SK-N-SH (cell line): ENCODE measurements at regions not wholly inside any gene's neighbourhood (a gene's known extent, or its start where the extent isn't known, plus 50 kb on each side); places are given as distances from the start of the nearest gene placed in this dataset.

Experiments used
- EP300 ChIP-seq, 2 experiments: IDR thresholded peaks; 2 replicates each; pipeline versions ENCODE4 v1.4.0 to v1.6.1; 2012; ENCODE audit warnings: borderline replicate concordance in 1 of 2, low read depth in 1 of 2, low read length in 1 of 2
- EZH2phosphoT487 ChIP-seq: fragments of 200-600 bp; sonication (generic); IDR thresholded peaks from 2 replicates; pipeline ENCODE4 v1.6.1; 2017; ENCODE audit warnings: low read depth, mixed run types, mild to moderate bottlenecking, antibody characterized with exemption, moderate library complexity, borderline replicate concordance
- JUND ChIP-seq: IDR thresholded peaks from 2 replicates; pipeline ENCODE4 v1.4.0; 2012
- POLR2AphosphoS5 ChIP-seq: IDR thresholded peaks from 2 replicates; pipeline ENCODE4 v1.6.1; 2012; ENCODE audit warnings: low read depth, low read length
- RAD21 ChIP-seq: IDR thresholded peaks from 2 replicates; pipeline ENCODE4 v1.6.1; 2012; ENCODE audit warnings: mild to moderate bottlenecking, low read length
- TF ChIP-seq, protein P1 (sequence below): IDR thresholded peaks from 2 replicates; pipeline ENCODE4 v1.6.1; 2012; ENCODE audit warnings: mild to moderate bottlenecking, low read depth, low read length, moderate library complexity
- TF ChIP-seq, protein P2 (sequence below): fragments of 200-600 bp; sonication (generic); IDR thresholded peaks from 2 replicates; pipeline ENCODE4 v1.6.1; 2017; ENCODE audit warnings: antibody characterized with exemption, mild to moderate bottlenecking, moderate library complexity

- TF ChIP-seq EP300 (IDR thresholded peaks at IDR 0.05; ENCODE audit: borderline replicate concordance in 1 of 2, low read depth in 1 of 2, low read length in 1 of 2) (no peak), RAD21 (no peak), POLR2AphosphoS5 (no peak), JUND (no peak), EZH2phosphoT487 (no peak)
- TF ChIP-seq, protein P1, sequence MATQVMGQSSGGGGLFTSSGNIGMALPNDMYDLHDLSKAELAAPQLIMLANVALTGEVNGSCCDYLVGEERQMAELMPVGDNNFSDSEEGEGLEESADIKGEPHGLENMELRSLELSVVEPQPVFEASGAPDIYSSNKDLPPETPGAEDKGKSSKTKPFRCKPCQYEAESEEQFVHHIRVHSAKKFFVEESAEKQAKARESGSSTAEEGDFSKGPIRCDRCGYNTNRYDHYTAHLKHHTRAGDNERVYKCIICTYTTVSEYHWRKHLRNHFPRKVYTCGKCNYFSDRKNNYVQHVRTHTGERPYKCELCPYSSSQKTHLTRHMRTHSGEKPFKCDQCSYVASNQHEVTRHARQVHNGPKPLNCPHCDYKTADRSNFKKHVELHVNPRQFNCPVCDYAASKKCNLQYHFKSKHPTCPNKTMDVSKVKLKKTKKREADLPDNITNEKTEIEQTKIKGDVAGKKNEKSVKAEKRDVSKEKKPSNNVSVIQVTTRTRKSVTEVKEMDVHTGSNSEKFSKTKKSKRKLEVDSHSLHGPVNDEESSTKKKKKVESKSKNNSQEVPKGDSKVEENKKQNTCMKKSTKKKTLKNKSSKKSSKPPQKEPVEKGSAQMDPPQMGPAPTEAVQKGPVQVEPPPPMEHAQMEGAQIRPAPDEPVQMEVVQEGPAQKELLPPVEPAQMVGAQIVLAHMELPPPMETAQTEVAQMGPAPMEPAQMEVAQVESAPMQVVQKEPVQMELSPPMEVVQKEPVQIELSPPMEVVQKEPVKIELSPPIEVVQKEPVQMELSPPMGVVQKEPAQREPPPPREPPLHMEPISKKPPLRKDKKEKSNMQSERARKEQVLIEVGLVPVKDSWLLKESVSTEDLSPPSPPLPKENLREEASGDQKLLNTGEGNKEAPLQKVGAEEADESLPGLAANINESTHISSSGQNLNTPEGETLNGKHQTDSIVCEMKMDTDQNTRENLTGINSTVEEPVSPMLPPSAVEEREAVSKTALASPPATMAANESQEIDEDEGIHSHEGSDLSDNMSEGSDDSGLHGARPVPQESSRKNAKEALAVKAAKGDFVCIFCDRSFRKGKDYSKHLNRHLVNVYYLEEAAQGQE, result no peak
- TF ChIP-seq, protein P2, sequence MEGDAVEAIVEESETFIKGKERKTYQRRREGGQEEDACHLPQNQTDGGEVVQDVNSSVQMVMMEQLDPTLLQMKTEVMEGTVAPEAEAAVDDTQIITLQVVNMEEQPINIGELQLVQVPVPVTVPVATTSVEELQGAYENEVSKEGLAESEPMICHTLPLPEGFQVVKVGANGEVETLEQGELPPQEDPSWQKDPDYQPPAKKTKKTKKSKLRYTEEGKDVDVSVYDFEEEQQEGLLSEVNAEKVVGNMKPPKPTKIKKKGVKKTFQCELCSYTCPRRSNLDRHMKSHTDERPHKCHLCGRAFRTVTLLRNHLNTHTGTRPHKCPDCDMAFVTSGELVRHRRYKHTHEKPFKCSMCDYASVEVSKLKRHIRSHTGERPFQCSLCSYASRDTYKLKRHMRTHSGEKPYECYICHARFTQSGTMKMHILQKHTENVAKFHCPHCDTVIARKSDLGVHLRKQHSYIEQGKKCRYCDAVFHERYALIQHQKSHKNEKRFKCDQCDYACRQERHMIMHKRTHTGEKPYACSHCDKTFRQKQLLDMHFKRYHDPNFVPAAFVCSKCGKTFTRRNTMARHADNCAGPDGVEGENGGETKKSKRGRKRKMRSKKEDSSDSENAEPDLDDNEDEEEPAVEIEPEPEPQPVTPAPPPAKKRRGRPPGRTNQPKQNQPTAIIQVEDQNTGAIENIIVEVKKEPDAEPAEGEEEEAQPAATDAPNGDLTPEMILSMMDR, result no peak
Observed at GRCh38 chr9:28930766-28931165, 1357.5 kb upstream of the C9orf72 start.
